ENCODE measurements at regions not wholly inside any gene's neighbourhood (a gene's known extent, or its start where the extent isn't known, plus 50 kb on each side); places are given as distances from the start of the nearest gene placed in this dataset.
A peak's percentile ranks its signal among the peaks of the same experiment; 100 is the strongest.

- DNase-seq = no peak
Observed at GRCh38 chr17:56098746-56099145, 54.5 kb upstream of the ANKFN1 start.

DNA sequence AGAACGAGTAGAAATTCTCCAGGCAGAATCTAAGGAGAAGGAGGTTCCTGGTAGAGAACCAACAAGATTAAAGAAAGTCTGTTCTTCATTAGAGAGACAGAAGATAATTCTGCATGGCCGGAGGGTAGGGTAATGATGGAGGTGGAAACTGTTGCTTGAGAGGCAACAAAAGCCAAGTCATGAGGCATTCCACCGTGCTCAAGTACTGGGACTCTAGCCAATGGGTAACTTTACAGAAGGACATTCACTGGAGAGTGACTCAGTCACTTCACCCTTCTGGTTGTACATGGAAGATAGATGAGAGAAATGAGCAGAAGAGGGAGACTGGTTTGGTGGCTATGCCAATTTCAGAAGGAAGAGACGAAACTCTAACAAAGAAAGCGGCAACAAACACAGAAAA lies 53.6 kb upstream of the ANKFN1 start:
- DNase-seq = peak; percentile 42
